T-helper 17 cell (primary cell): ENCODE measurements at regions not wholly inside any gene's neighbourhood (a gene's known extent, or its start where the extent isn't known, plus 50 kb on each side); places are given as distances from the start of the nearest gene placed in this dataset.
"Not testable (repeated sequence)": the region's sequence is repeated elsewhere in the genome, so short reads cannot be mapped to it uniquely, and the experiment has no call there.

ENCODE experiments used
- ATAC-seq: fragments of 150-1000 bp; cut with Tn5 transposase; 2 replicates; pipeline ENCODE4 v1.10.0; 2021; ENCODE audit warnings: mild to moderate bottlenecking, moderate library complexity
- DNase-seq, 3 donors: peaks; one replicate each; pipeline versions ENCODE4 v3.0.0 to v3.0.0-alpha.2; 2020 to 2021
- H3K9me3 ChIP-seq: one replicate; pipeline ENCODE4 v1.7.0; 2013; ENCODE audit warnings: low read length, mild to moderate bottlenecking; ENCODE audit not compliant: control insufficient read depth, poor library complexity, severe bottlenecking
- H3K27ac Mint-ChIP-seq: one replicate; pipeline ENCODE4 v1.8.0; 2022; ENCODE audit warnings: mild to moderate bottlenecking, moderate library complexity, mixed read lengths
- H3K27me3 Mint-ChIP-seq: one replicate; pipeline ENCODE4 v1.8.0; 2022; ENCODE audit warnings: mixed read lengths
- H3K36me3 Mint-ChIP-seq: one replicate; pipeline ENCODE4 v1.8.0; 2022; ENCODE audit warnings: low read depth, mixed read lengths
- H3K4me1 Mint-ChIP-seq: one replicate; pipeline ENCODE4 v1.8.0; 2022; ENCODE audit warnings: mild to moderate bottlenecking, mixed read lengths
- H3K4me3 Mint-ChIP-seq: one replicate; pipeline ENCODE4 v1.8.0; 2022; ENCODE audit warnings: mild to moderate bottlenecking, moderate library complexity, mixed read lengths

GRCh38 chr3:170814822-170815221, 55.2 kb downstream of the RPL22L1 start:
- H3K4me1 Mint-ChIP-seq: peaks cover 10% of the 10 kb centered on the region

GRCh38 chr3:170813266-170813665, 56.7 kb downstream of the RPL22L1 start:
- ATAC-seq: no peak
- Mint-ChIP-seq H3K4me1 (peaks cover 18% of the 10 kb centered on the region), H3K27me3 (peaks cover 28% of the 10 kb centered on the region), H3K4me3 (no peak overlapping the region), H3K36me3 (peaks cover 2% of the 10 kb centered on the region), H3K27ac (no peak overlapping the region)
- no peak for DNase-seq
- H3K9me3 ChIP-seq: no peaks in the 10 kb centered on the region

More at GRCh38 chr3:170814822-170815221, 55.2 kb downstream of the RPL22L1 start:
- no peak overlapping the region for H3K4me3 Mint-ChIP-seq
- H3K27me3 Mint-ChIP-seq: peaks cover 41% of the 10 kb centered on the region
- DNase-seq (no peak), ATAC-seq (no peak)
- no peaks in the 10 kb centered on the region for H3K9me3 ChIP-seq
- H3K27ac Mint-ChIP-seq: no peak overlapping the region
- H3K36me3 Mint-ChIP-seq: peaks cover 6% of the 10 kb centered on the region

DNA sequence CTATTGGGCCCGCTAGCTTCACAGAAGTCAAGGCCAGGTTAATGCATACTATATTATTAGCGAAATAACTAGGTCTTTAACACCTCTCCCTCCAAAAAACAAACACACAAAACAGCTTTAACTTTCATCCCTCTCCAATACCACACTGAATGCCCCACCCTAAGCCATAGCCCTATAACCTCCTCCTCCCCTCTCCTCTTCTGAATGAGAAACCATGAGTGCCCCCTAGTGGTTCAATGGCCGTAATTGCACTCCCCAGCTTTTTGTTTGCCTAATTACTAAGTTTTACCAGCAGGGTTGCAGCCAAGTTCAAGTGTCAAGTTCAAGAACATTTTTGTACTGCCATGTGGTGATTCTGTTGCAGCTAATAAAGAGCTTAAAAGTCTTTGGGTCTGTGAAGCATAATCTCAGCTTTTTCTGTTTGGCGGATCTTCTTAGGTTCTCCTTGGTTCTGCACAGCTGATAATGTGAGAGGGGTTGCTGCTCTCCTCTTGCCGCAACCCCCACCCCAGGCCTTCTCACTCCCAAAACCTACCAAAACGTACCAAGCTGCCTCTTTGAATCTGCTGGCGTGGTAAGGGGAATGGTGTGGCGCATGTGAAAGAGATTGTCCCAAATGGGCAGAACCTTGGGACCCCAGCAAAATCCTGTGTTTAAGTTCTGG, 57.9 kb downstream of the RPL22L1 start:
- DNase-seq (peak in 2 of 3 donors; percentile 29 to 57), ATAC-seq (peak; percentile 95)
- Mint-ChIP-seq H3K27me3 (peaks cover 16% of the 10 kb centered on the region), H3K4me1 (peaks cover 16% of the 10 kb centered on the region), H3K27ac (no peak overlapping the region), H3K4me3 (no peak overlapping the region), H3K36me3 (no peaks in the 10 kb centered on the region)
- no peaks in the 10 kb centered on the region for H3K9me3 ChIP-seq

DNA sequence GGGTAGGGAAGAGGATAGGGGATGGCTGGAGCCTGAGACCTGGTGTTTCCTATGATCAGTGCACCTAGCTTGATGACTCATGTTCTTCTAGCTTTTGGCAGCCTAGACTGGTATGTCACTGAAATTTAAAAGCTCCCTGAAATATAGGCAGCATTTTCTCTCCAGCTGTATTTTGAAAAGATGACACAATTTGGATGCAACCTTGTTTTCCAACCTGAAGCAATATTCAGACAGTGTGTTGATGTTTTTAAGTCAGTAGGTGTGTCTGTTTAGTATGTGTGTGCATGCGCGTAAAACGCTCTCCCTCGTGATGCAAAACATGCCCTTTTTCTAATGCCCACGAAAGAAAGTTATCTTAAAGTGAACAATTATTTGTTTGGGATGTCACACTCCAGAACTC, 58.5 kb downstream of the RPL22L1 start:
- DNase-seq: no peak
- Mint-ChIP-seq H3K36me3 (no peaks in the 10 kb centered on the region), H3K27ac (no peak overlapping the region), H3K4me3 (no peak overlapping the region), H3K4me1 (peaks cover 16% of the 10 kb centered on the region), H3K27me3 (peaks cover 20% of the 10 kb centered on the region)
- no peak for ATAC-seq
- H3K9me3 ChIP-seq: no peaks in the 10 kb centered on the region

DNA sequence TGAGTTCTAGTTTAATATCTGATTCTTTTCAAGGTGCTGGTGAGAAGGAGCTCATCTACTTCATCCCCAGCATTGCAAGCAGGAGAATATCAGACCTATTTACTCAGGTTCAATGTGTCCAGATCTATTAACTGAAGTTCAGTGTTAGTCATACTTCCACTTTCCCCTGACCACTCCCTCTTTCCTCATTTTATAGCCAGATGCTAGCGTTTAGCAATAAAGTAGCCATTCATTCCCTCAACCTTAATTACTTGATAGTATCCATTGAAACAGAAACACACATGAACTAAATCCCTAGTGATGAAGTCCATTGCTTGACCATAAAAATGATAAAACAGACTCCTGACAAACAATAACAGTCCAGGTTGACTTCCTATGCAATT, 60.0 kb downstream of the RPL22L1 start:
- Mint-ChIP-seq H3K4me3 (no peak overlapping the region), H3K36me3 (no peaks in the 10 kb centered on the region), H3K4me1 (peaks cover 16% of the 10 kb centered on the region), H3K27me3 (peaks cover 19% of the 10 kb centered on the region), H3K27ac (no peak overlapping the region)
- DNase-seq (no peak), ATAC-seq (no peak)
- no peaks in the 10 kb centered on the region for H3K9me3 ChIP-seq

- DNase-seq: no peak
- ATAC-seq: peak; percentile 35
- peaks cover 16% of the 10 kb centered on the region for H3K4me1 Mint-ChIP-seq
- peaks cover 25% of the 10 kb centered on the region for H3K27me3 Mint-ChIP-seq
- peaks cover 4% of the 10 kb centered on the region for H3K36me3 Mint-ChIP-seq
- H3K9me3 ChIP-seq: no peaks in the 10 kb centered on the region
- H3K4me3 Mint-ChIP-seq: no peak overlapping the region
- no peak overlapping the region for H3K27ac Mint-ChIP-seq
Measured at GRCh38 chr3:170809007-170809974, 60.7 kb downstream of the RPL22L1 start.

DNA sequence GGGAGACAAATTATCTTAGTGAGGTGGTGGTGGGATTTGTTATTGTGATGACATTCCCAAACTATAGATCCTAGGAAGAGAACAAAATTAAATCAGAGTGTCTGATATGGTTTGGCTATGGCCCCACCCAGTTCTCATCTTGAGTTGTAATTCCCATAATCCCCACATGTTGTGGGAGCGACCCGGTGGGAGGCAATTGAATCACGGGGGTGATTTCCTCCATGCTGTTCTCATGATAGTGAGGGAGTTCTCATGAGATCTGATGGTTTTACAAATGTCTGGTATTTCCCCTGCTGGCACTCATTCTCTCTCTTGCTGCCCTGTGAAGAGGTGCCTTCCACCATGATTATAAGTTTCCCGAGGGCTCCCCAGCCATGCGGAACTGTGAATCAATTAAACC, 62.0 kb downstream of the RPL22L1 start:
- H3K9me3 ChIP-seq: no peaks in the 10 kb centered on the region
- DNase-seq (no peak), ATAC-seq (no peak)
- Mint-ChIP-seq H3K4me1 (peaks cover 14% of the 10 kb centered on the region), H3K27ac (no peak overlapping the region), H3K36me3 (peaks cover 6% of the 10 kb centered on the region), H3K27me3 (peaks cover 28% of the 10 kb centered on the region), H3K4me3 (no peak overlapping the region)

- DNase-seq (no peak), ATAC-seq (no peak)
- no peak overlapping the region for H3K4me3 Mint-ChIP-seq
- no peaks in the 10 kb centered on the region for H3K9me3 ChIP-seq
- peaks cover 6% of the 10 kb centered on the region for H3K36me3 Mint-ChIP-seq
- peaks cover 12% of the 10 kb centered on the region for H3K4me1 Mint-ChIP-seq
- H3K27me3 Mint-ChIP-seq: peaks cover 39% of the 10 kb centered on the region
- H3K27ac Mint-ChIP-seq: no peak overlapping the region
Measured at GRCh38 chr3:170806676-170807075, 63.3 kb downstream of the RPL22L1 start.

GRCh38 chr3:170806141-170806540, 63.9 kb downstream of the RPL22L1 start:
- DNase-seq (no peak), ATAC-seq (no peak)
- Mint-ChIP-seq H3K27me3 (peaks cover 44% of the 10 kb centered on the region), H3K4me1 (peaks cover 13% of the 10 kb centered on the region), H3K36me3 (peaks cover 8% of the 10 kb centered on the region), H3K27ac (no peak overlapping the region), H3K4me3 (no peak overlapping the region)
- H3K9me3 ChIP-seq: no peaks in the 10 kb centered on the region

- not testable (repeated sequence) for H3K4me3 Mint-ChIP-seq, H3K36me3 Mint-ChIP-seq, H3K27ac Mint-ChIP-seq, DNase-seq, H3K9me3 ChIP-seq, ATAC-seq
- H3K4me1 Mint-ChIP-seq: peaks cover 13% of the 10 kb centered on the region
- peaks cover 44% of the 10 kb centered on the region for H3K27me3 Mint-ChIP-seq
Measured at GRCh38 chr3:170805296-170805695, 64.7 kb downstream of the RPL22L1 start.

DNA sequence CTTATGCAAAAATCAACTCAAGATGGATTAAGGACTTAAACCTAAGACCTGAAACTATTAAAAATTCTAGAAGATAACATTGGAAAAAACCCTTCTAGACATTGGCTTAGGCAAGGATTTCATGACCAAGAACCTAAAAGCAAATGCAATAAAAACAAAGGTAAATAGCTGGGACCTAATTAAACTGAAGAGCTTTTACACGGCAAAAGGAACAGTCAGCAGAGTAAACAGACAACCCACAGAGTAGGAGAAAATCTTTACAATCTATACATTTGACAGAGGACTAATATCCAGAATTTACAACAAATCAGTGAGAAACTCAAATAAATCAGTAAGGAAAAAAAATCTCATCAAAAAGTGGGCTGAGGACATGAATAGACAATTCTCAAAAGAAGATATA, 65.4 kb downstream of the RPL22L1 start:
- H3K4me3 Mint-ChIP-seq, H3K27ac Mint-ChIP-seq, H3K4me1 Mint-ChIP-seq, H3K36me3 Mint-ChIP-seq, H3K9me3 ChIP-seq, ATAC-seq, DNase-seq: not testable (repeated sequence)
- peaks cover 44% of the 10 kb centered on the region for H3K27me3 Mint-ChIP-seq

DNA sequence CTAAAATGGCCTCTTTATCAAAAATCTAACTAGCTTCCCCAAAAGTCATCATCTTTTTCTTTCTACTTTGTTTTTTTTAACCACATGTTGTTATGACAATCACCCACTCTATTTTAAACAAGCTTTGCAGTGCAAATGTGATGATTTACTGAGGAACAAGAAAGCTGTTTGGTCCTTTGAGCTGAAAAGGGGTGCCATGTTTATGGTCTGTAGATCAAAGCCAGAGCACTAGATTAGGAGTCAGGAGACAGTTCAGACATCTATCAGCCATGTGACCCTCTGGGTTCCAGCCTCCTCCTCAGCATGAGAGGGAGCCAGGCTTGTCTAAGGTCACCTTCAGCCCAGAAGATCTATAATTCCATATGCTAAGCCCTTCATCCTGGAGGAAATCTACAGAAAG, 65.9 kb downstream of the RPL22L1 start:
- DNase-seq (no peak), ATAC-seq (no peak)
- Mint-ChIP-seq H3K27me3 (peaks cover 48% of the 10 kb centered on the region), H3K4me3 (no peak overlapping the region), H3K27ac (no peak overlapping the region), H3K36me3 (peaks cover 9% of the 10 kb centered on the region), H3K4me1 (peaks cover 4% of the 10 kb centered on the region)
- H3K9me3 ChIP-seq: no peaks in the 10 kb centered on the region
